ENCODE measurements at regions not wholly inside any gene's neighbourhood (a gene's known extent, or its start where the extent isn't known, plus 50 kb on each side); places are given as distances from the start of the nearest gene placed in this dataset.

GRCh38 chr1:177435364-177435763, 264.6 kb downstream of the BRINP2 start:
- H3K4me1 ChIP-seq (ENCODE audit: low read depth, poor library complexity, severe bottlenecking) = no peaks in the 10 kb centered on the region
- no peak for TF ChIP-seq CTCF (conservative IDR thresholded peaks at IDR 0.05; ENCODE audit: low read depth, low read length)

DNA sequence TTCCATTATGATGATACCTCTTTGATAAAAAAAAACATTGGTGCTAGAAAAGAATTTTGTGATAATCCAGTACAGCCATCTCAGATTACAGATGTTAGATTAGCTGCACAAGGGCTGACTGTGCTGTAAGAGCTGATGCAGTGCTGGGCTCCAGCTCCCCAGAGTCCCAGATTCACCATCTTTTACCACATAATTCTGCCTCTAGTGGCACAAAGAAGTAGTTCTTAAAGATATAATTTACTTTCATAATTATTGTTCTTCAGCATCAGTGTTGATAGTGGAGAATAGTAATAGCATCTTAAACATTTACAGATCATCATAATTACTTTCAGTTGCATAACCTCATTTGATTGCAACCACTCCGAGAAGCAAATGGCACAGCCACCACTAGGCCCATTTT, 262.1 kb downstream of the BRINP2 start:
- Histone ChIP-seq H3K27ac (no peak overlapping the region), H3K4me2 (no peak overlapping the region), H3K9ac (no peak overlapping the region), H3K4me1 (ENCODE audit: low read depth, poor library complexity, severe bottlenecking) (no peaks in the 10 kb centered on the region), H3K36me3 (ENCODE audit: insufficient read depth) (no peaks in the 10 kb centered on the region), H4K20me1 (ENCODE audit: insufficient read depth) (no peaks in the 10 kb centered on the region), H3K27me3 (ENCODE audit: insufficient read depth, low read depth) (no peaks in the 10 kb centered on the region), H2AFZ (ENCODE audit: low read depth) (no peak overlapping the region), H3K4me3 (IDR thresholded peaks at IDR 0.05; ENCODE audit: insufficient read depth, low read depth, low read length) (no peak overlapping the region), H3K79me2 (ENCODE audit: insufficient read depth, low read depth) (no peaks in the 10 kb centered on the region)
- TF ChIP-seq CTCF (conservative IDR thresholded peaks at IDR 0.05; ENCODE audit: low read depth, low read length) = peak; percentile 52; the same call in 1 of the 2 replicates

More at GRCh38 chr1:177435364-177435763, 264.6 kb downstream of the BRINP2 start:
- Histone ChIP-seq H3K79me2 (ENCODE audit: insufficient read depth, low read depth) (no peaks in the 10 kb centered on the region), H4K20me1 (ENCODE audit: insufficient read depth) (no peaks in the 10 kb centered on the region), H3K36me3 (ENCODE audit: insufficient read depth) (no peaks in the 10 kb centered on the region), H3K27me3 (ENCODE audit: insufficient read depth, low read depth) (no peaks in the 10 kb centered on the region), H3K9ac (no peak overlapping the region), H3K27ac (no peak overlapping the region), H3K4me2 (no peak overlapping the region), H2AFZ (ENCODE audit: low read depth) (no peak overlapping the region), H3K4me3 (IDR thresholded peaks at IDR 0.05; ENCODE audit: insufficient read depth, low read depth, low read length) (no peak overlapping the region)

- Histone ChIP-seq H3K4me1 (ENCODE audit: low read depth, poor library complexity, severe bottlenecking) (no peaks in the 10 kb centered on the region), H2AFZ (ENCODE audit: low read depth) (no peak overlapping the region), H3K36me3 (ENCODE audit: insufficient read depth) (no peaks in the 10 kb centered on the region), H3K9ac (no peak overlapping the region), H3K27ac (no peak overlapping the region), H3K4me2 (no peak overlapping the region), H3K79me2 (ENCODE audit: insufficient read depth, low read depth) (no peaks in the 10 kb centered on the region), H3K27me3 (ENCODE audit: insufficient read depth, low read depth) (no peaks in the 10 kb centered on the region), H3K4me3 (IDR thresholded peaks at IDR 0.05; ENCODE audit: insufficient read depth, low read depth, low read length) (no peak overlapping the region), H4K20me1 (ENCODE audit: insufficient read depth) (no peaks in the 10 kb centered on the region)
- TF ChIP-seq CTCF (conservative IDR thresholded peaks at IDR 0.05; ENCODE audit: low read depth, low read length) = no peak
These were observed 260.4 kb downstream of the BRINP2 start for GRCh38 chr1:177431123-177431522.

DNA sequence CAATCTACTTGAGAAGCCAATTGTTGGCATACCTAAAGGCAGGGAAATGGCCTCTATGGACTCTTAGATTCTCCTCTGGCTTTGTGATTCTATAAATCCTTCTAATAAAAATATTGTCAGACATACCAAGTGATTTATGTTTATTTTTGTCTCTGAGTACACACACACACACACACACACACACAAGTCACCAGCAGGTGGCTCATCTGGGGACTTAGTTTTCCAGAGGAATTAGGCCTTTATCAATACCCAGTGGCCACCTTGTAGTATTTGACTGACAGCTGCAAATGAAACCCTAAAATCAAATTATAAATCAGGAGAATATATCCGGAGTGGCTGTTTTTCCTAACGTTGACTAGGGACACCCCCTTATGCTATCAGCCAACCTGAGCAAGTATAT, 258.5 kb downstream of the BRINP2 start:
- Histone ChIP-seq H3K36me3 (ENCODE audit: insufficient read depth) (no peaks in the 10 kb centered on the region), H4K20me1 (ENCODE audit: insufficient read depth) (no peaks in the 10 kb centered on the region), H3K4me1 (ENCODE audit: low read depth, poor library complexity, severe bottlenecking) (no peaks in the 10 kb centered on the region), H3K27me3 (ENCODE audit: insufficient read depth, low read depth) (no peaks in the 10 kb centered on the region), H3K9ac (no peak overlapping the region), H3K4me3 (IDR thresholded peaks at IDR 0.05; ENCODE audit: insufficient read depth, low read depth, low read length) (no peak overlapping the region), H3K79me2 (ENCODE audit: insufficient read depth, low read depth) (no peaks in the 10 kb centered on the region), H2AFZ (ENCODE audit: low read depth) (no peak overlapping the region), H3K4me2 (no peak overlapping the region), H3K27ac (no peak overlapping the region)
- TF ChIP-seq CTCF (conservative IDR thresholded peaks at IDR 0.05; ENCODE audit: low read depth, low read length) = no peak
